Non-pigmented ciliary epithelial cell (primary cell): ENCODE measurements at regions not wholly inside any gene's neighbourhood (a gene's known extent, or its start where the extent isn't known, plus 50 kb on each side); places are given as distances from the start of the nearest gene placed in this dataset.
"Not testable (repeated sequence)": the region's sequence is repeated elsewhere in the genome, so short reads cannot be mapped to it uniquely, and the experiment has no call there.

Experiments
- DNase-seq: peaks from one replicate; pipeline ENCODE4 v3.0.0-alpha.2; 2010; ENCODE audit warnings: low read depth

DNA sequence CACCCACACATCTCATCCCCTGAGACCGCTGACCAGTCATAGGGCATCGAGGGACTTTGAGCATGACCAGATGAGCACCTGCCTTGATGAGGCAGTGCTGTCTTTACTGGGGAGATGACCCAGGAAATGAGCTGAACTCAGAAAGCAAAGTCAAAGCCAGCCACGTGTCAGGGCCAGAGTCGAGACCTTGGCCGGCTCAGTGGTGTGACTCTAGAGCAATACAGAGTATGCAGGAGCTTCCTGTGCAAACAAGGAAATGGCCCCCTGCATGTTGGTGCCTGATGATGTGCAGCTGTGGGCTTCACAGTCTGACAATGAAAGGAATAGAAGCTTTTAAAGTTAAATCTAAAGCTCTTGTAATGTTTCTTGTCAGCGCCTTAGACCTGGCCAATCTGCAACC, 332.9 kb downstream of the PCNX1 start:
- DNase-seq: no peak

DNA sequence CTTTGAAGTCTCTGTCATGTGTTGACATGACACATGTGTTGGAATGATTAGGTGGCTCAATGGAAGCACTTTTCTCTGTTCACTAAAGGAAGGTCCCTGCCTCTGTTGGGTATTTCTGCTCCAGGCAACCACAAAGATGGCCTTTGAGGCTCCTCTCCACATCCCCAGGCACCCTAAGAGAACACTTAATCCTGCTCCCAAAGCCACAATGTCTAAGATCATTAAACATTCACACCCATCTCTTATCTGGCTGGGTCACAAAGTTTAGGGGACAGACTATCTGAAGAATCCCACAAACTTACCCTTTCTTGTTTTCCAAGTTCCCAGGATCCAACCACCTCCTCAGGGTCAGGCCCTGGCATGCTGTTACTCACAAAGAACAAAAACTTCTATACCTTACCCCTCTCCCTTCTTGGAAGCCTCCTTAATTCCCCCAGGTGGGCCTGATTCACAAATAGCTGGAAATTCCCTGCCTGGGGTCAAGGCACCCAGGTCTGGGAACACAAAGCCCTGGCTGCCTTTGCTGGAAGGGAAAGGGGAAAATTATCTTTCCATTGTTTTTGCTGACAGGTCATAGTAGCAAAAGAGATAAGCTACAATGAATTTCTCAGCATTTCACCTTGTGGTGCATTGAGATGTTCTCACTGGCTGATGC, 333.7 kb downstream of the PCNX1 start:
- no peak for DNase-seq

DNA sequence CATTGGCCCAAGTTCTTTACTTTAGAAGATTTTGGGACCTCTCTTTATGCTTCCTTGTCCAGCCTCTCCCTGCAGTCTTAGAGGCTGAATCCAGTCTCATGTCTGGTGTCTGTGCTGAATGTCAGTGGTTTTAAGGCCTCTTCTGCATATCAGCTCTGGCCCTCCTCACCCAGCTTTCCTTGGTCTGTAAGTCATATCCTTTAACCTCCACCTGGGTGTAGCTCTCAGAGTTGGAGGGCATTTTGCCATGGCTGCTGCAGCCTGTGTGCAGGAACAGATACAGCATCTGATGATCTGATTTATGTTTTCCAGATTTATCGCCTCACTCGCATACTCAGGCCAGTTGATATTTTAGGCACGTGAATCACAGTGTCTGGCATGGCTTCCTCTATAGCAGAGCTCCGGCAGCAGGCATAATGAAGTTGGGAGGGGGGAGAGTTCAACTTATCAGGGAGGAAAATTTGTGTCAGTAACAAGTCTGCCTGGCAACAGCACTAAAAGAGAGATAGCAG, 335.0 kb downstream of the PCNX1 start:
- no peak for DNase-seq

DNA sequence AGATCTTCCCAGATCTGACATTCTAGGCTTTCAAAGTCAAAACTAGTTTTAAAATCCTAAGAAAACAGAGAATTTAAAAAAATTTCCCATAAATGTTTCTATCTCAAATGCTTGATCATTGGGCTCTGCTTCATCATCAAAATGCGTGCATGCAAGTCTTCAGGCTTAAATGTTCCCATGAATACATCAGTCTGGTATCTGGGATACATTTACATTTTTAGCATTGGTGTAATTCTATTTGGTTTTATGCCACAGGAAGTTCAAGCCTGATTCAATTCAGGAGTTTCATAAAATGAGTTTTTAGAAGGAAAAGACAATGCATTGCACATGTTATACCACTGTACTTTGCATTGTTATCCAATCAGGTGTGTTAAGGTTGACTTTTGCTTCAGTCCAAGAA, 336.4 kb downstream of the PCNX1 start:
- DNase-seq: peak; percentile 70

DNA sequence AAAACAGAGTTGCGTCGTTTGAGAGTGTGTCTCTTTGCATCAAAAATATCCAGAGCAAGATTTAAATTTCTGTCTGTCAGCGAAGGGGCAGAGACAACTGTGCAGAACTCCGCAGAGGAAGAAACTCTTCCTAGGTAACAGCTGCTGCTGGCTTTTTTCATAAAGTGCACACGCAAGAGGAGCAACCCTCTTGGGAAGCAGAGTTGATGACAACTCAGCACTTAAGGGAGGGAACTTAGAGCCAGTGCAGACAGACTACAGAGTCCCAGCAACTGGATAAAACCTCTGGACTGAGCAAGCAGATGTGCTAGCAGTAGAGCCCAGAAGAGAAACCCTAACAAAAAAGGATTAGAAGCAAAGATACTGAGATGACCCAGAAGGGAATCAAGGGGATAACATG, 337.1 kb downstream of the PCNX1 start:
- DNase-seq: no peak

DNA sequence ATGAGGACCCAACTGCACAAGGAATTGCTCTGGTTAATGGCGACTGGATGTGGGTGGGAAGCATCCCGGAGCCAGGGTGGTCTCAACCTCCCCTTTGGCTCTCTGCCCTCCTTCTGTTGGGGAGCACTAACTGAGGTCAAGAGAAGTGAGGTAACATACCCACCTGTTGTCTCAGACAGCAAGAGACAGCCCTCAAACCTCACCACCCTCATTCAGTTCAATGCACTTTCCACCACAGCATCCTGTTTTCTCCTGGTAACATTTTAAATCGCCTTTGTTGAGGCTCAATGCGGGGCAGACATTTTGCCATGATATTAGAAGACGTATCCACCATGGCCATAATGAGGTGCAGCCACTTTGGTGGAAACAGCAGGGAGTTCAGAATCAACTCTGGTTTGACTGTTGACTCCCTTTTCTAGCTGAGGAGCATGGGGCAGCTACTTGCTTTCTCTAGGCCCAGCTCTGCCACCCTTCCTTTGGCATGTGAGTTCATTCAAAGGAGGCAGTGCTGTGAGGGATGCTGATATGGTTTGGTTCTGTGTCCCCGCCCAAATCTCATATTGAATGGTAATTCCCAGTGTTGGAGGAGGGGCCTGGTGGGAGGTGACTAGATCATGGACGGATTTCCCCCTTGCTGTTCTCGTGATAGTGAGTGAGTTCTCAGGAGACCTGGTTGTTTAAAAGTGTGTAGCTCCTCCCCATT, 338.6 kb downstream of the PCNX1 start:
- no peak for DNase-seq

DNA sequence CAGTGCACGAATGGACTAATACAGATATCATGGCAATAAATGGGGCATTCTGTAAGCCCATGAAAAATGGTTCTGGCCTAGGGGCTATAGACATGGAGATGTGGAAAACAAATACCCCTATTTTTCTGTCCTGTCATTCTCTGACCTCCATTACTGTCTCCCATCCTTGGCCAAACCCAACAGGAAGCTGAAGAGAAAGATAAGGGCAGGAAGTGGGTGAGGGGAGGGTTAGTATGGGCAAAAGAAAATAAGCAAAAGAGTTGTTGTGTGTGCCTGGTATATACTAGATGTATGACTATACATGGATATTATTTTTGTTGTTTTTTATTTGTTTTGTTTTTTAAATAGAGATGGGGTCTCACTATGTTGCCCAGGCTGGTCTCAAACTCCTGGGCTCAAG, 339.3 kb downstream of the PCNX1 start:
- no peak for DNase-seq

DNA sequence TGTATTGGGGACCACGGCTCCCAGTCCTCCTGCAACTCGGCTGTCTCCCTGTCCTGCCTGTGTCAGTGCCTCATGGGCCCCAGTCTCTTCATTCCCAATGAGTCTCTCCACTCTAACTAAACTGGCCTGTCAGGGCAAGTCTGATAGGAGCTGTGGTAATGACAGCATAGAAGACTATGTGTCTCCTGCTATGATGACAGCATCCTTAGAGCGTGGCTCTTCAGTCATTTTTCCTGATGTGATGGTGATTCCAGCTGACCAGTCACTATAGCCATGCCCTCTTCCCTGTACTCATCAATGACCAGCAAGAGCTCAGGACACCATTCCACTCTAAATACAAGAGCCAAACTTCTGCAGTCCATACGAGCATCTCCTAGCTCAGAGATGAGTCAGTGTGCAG, 339.8 kb downstream of the PCNX1 start:
- DNase-seq: no peak

DNA sequence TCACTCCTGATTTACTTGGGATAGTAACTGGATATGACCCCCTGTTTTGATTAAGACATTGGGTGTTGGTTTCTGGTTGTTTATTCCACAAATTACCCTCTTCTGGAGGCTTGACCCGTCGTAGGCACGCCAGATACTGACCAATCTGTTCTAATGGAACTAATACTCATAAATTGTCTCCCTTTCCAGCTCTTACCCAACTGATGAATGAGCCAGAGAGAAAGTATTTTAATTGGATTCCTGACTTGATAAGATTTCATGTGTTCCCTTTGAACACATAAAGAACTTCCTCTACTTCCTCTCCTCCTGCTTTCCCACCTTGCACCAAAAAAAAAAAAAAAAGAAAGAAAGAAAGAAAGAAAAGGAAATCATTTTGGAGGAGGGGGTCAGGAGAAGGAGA, 340.9 kb downstream of the PCNX1 start:
- DNase-seq: no peak

DNA sequence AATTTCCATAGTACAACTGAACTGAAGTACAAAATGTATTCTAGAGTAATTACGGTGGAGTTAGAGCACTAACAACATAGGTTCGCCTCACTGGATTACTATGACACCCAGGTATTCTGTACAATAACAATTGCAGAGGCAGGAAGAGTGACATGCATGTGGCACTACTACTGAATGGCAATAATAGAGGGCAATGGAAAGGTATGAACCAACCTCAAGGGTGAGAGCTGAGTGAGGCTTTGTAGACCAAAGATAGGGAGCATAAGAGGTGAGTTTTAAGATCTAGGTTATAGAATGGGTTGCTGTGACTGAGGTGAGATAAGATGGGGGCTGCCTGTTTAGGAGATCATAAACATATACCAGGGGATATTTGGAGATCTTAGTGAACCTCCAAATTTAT, 343.1 kb downstream of the PCNX1 start:
- no peak for DNase-seq

DNA sequence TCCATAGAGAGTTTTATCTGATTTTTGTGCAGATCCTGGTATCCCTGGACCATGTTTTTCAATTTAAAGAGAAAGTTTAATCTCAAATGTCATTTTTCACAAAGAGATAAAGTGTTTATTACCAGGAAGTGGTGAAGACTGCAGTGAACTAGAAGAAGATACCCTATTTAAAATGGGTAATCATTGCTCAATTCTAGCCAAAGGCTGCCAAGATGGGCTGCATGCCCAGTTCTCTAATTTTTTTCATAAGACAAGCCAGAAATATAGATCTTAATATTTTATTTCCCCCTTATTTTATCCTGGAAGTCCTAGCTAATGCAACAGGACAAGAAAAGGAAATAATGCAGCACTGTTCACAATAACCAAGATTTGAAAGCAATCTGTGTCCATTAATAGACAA, 343.5 kb downstream of the PCNX1 start:
- DNase-seq: no peak

DNA sequence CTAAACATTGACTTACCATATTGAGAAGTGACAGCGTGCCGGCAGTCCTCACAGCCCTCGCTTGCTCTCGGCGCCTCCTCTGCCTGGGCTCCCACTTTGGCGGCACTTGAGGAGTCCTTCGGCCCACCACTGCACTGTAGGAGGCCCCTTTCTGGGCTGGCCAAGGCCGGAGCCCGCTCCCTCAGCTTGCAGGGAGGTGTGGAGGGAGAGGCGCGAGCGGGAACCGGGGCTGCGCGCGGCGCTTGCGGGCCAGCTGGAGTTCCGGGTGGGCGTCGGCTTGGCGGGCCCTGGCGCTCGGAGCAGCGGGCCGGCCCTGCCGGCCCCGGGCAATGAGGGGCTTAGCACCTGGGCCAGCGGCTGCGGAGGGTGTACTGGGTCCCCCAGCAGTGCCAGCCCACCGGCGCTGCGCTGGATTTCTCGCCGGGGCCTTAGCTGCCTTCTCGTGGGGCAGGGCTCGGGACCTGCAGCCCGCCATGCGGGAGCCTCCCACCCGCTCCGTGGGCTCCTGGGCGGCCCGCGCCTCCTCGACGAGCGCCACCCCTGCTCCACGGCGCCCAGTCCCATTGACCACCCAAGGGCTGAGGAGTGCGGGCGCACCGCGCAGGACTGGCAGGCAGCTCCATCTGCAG, 346.9 kb downstream of the PCNX1 start:
- not testable (repeated sequence) for DNase-seq

DNA sequence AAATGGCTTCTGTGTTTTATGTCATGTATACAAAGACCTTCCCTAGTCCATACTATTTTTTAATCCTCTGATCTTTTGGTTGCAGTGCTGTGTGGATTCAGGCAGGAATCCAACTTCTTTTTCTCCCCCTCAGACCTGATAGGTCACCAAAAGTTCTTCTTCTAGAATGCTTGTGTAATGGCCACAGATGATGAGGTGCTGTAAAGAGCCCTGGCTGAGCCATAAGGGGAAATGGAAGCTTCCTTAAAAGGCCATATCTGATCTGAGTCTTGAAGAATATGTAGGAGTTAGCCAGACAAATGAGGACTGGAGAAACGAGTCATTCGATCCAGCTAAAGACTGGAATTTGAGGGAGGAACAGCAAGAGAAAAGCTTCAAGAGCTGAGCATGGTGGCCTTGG, 353.9 kb downstream of the PCNX1 start:
- DNase-seq: no peak

DNA sequence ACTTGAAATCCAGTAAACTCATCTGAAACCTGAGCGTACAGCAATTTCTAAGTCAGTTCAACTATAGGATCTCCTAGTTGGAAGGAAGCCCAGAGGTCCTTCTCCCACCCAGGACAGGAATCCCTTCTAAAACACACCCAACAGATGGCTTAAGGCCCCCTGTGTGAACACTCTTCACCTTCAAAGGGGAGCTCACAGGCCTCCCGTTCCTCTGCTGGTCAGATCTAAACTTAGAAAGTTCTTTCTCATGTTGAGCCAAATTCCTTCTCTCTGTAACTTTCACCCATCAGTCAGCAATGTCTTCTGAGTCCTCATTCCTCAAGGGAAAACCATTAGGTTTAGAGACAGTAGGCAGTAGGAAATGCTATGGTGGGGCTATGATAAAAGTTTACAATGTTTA, 355.2 kb downstream of the PCNX1 start:
- DNase-seq: no peak

DNA sequence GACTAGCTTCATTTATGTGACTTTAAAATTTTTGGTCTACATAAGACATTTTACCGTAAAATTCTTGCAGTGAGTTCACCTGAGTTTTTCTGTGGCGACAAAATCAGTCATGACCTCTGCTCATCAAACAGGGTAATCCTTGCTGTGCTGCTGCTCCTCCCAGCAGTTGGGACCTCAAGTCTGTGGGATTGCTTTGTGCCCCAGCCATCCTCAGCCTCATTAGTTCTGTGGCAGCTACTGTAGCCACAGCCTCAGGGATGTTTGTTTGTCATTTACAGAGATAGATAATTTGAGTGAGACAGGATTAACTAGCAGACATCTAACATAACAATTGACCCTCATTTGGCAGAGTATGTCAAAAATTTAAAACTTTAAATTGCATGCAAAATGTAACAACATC, 357.0 kb downstream of the PCNX1 start:
- no peak for DNase-seq

DNA sequence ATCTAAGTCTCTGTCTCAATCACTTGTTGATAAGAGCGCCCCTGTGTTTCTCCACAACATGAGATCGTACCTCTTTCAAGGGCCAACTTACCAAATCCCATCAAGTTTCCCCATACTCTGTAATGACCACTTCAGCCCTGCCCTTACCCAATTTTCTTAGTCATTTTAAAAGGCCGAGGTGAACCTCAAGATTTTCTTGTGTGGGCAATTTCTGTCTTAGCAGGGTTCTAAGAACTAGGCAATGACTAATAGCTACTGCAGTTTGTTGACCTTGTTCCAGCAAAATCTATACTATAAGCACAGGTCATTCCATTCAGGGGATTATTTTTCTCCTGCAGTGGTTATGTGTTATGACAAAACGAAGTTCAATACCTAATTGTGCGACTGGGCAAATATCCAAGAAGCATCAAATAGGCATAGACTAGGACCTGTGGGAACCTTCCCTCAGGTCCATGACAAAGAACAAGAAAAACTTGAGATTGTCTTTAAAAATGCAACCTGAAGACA, 359.8 kb downstream of the PCNX1 start:
- no peak for DNase-seq

DNA sequence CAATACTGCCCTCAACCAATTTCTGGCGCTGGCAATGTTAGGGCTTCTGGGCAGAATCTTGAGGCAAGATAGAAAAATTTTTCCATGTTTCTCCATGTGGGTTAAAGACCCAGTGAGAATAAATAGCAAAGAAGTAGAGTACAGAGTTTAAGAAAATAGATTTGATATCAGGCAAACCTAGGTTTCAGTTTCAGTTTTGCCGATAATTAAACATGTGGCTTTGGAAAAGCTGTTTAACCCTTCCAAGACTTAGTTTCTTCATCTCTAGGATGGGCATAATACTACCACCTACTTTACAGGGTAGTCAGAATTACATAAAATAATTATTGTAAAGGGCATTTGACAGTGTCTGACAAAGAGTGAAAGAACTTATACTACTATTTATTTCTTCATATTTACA, 360.4 kb downstream of the PCNX1 start:
- no peak for DNase-seq

DNA sequence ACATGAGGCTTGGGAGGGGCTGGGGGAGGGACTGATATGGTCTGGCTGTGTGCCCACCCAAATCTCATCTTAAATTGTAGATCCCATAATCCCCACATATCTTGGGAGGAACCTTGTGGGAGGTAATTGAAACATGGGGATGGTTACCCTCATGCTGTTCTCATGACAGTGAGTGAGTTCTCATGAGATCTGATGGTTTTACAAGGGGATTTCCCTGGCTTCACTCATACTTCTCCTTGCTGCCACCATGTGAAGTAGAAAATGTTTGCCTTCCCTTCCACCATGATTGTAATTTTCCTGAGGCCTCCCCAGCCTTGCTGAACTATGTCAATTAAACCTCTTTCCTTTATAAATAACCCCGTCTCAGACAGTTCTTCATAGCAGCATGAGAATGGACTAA, 362.9 kb downstream of the PCNX1 start:
- DNase-seq: no peak

DNA sequence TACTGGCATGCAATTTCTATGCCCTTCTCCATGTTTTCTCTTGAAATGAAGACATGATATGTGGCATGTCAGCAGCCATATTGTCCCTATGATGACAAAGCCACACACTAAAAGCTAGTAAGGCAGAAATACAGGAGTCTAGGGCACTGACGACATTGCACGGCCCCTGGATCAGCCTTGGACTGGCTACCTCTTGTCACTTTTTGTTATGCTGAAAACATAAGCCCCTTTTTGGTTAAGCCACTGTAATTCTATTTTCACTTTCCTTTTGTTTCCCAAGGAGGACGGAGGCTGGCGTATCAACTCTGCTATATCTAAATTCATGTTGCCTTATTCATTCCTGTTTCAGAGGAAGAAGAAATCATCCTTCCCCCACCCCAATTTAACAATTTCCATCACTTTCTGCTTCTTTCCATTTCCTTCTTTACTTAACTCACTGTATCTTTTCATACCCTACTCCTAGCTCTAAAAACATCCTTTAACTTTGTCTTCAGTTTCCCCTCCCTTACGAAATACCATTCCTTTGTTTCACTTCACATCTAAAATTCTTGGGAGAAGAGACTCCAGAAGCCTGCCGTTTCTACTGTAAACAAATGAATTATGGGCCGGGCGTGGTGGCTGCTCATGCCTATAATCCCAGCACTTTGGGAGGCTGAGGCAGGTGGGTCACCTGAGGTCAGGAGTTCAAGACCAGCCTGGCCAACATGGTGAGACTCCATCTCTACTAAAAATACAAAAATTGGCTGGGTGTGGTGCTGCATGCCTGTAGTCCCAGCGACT, 364.1 kb downstream of the PCNX1 start:
- DNase-seq: no peak

DNA sequence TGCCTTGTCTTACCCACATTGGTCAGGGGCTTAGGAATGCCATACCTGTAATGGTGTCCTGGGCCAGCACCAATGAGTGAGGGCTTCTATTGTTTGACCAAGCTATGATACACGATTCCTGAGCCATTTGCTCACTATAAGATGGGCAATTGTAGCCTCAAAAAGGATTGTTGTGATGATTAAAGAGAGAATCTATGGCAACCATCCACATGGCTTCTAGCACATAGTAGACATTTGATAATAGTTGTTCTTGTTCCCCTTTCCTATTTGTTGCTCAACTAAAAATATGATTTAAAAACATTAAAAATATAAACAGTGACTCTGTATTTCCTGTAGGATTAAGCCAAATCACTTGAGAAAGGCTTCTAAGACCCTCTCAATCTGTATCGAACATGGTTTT, 366.1 kb downstream of the PCNX1 start:
- no peak for DNase-seq

DNA sequence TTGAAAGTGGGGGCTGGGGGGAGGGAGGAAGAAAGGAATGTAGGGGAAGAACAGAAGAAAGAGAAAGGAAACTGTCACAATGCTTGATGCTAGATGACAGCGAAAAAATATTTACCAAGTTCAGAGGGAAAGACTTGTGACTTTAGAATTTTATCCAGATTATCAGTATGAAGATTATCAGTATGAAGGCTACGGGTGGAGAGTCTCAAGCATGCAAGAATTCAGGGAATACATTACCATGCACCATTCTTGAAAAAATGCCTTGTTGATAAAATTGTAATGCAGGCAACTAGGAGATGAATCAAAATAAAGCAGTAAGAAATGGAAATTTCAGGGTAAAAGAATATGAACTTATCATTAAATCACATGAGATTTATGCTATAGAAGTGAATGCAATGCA, 376.8 kb downstream of the PCNX1 start:
- no peak for DNase-seq

DNA sequence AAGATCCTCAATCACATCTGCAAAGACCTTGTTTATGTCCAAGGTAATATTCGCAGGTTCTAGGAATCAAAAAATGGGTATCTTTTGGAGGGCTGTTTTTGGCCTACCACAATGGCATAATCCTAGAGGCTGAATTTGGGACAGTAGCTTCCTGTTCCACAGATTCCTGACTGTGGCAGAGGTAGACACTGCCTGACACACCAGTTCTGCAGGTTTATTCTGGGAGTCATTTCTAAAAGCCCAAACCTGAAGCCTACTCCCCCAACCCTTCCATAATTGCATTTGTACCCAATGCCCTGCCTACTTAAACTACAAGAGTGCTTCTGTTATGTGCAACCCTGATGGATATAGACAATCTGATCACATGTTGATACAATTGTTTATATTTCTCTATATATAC, 378.9 kb downstream of the PCNX1 start:
- no peak for DNase-seq

DNA sequence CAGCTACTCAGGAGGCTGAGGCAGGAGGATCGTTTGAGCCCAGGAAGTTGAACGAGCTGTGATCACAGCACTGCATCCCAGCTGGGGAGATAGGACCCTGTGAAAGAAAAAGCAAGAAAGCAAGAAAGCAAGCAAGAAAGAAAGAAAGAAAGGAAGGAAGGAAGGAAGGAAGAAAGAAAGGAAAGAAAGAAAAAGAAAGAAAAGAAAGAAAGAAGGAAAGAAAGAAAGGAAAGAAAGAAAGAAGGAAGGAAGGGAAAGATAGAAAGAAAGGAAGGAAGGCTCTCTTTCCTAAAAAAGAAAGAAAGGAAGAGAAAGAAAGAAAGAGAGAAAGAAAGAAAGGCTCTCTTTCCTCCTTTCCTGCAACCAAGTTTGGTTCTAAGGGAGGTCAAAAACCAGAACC, 380.3 kb downstream of the PCNX1 start:
- no peak for DNase-seq
